ENCODE measurements at regions not wholly inside any gene's neighbourhood (a gene's known extent, or its start where the extent isn't known, plus 50 kb on each side); places are given as distances from the start of the nearest gene placed in this dataset.

- WGBS, 2 donors, result 79 to 88% methylated on average over 15 of the region's 15 CpGs
- Histone ChIP-seq H3K9me3 (no peaks in the 10 kb centered on the region), H3K27ac (no peak overlapping the region), H3K27me3 (no peaks in the 10 kb centered on the region), H3K36me3 (no peaks in the 10 kb centered on the region), H3K4me1 (no peaks in the 10 kb centered on the region), H3K4me3 (no peak overlapping the region)
- TF ChIP-seq EP300 (IDR thresholded peaks at IDR 0.05), result no peak
- TF ChIP-seq POLR2A (IDR thresholded peaks at IDR 0.05), result no peak
- no peak for TF ChIP-seq POLR2AphosphoS5 (IDR thresholded peaks at IDR 0.05)
- TF ChIP-seq CTCF (IDR thresholded peaks at IDR 0.05), result no peak
- DNase-seq, result no peak
- intact Hi-C loops (cut with DNase I), result no loop called here
Observed at GRCh38 chr7:24141874-24142509, 142.0 kb upstream of the NPY start.

GRCh38 chr7:24143547-24143946 lies 140.4 kb upstream of the NPY start:
- H3K4me3 ChIP-seq, result no peak overlapping the region
- H3K4me1 ChIP-seq, result no peaks in the 10 kb centered on the region
- DNase-seq, result no peak
- WGBS, 2 donors, result 89 to 94% methylated on average over 4 of the region's 4 CpGs
- H3K27ac ChIP-seq, result no peak overlapping the region
- H3K36me3 ChIP-seq, result no peaks in the 10 kb centered on the region
- H3K27me3 ChIP-seq, result no peaks in the 10 kb centered on the region
- H3K9me3 ChIP-seq, result no peaks in the 10 kb centered on the region
- intact Hi-C loops (cut with DNase I), result no loop called here
- TF ChIP-seq CTCF (IDR thresholded peaks at IDR 0.05) (no peak), POLR2A (IDR thresholded peaks at IDR 0.05) (no peak), POLR2AphosphoS5 (IDR thresholded peaks at IDR 0.05) (no peak), EP300 (IDR thresholded peaks at IDR 0.05) (no peak)

- 11 to 54% methylated on average over 1 of the region's 1 CpG for WGBS, 2 donors
- intact Hi-C loops (cut with DNase I), result no loop called here
- no peak for DNase-seq
Observed at GRCh38 chr7:24151944-24152343, 132.0 kb upstream of the NPY start.

GRCh38 chr7:24152356-24152755 lies 131.6 kb upstream of the NPY start:
- H3K4me1 ChIP-seq, result no peaks in the 10 kb centered on the region
- H3K9me3 ChIP-seq, result peaks cover 0 to 4% (median 1%) of the 10 kb centered on the region in 4 donors
- no peak overlapping the region for H3K27ac ChIP-seq
- H3K4me3 ChIP-seq, result no peak overlapping the region
- TF ChIP-seq CTCF (IDR thresholded peaks at IDR 0.05), result no peak
- TF ChIP-seq POLR2AphosphoS5 (IDR thresholded peaks at IDR 0.05), result no peak
- no peak for TF ChIP-seq EP300 (IDR thresholded peaks at IDR 0.05)
- no peak for TF ChIP-seq POLR2A (IDR thresholded peaks at IDR 0.05)
- 6 to 46% methylated on average over 1 of the region's 1 CpG for WGBS, 2 donors
- intact Hi-C loops (cut with DNase I), result no loop called here
- DNase-seq, result no peak
- H3K27me3 ChIP-seq, result no peaks in the 10 kb centered on the region
- no peaks in the 10 kb centered on the region for H3K36me3 ChIP-seq

More at GRCh38 chr7:24151944-24152343, 132.0 kb upstream of the NPY start:
- no peaks in the 10 kb centered on the region for H3K27me3 ChIP-seq
- TF ChIP-seq POLR2AphosphoS5 (IDR thresholded peaks at IDR 0.05), result no peak
- TF ChIP-seq POLR2A (IDR thresholded peaks at IDR 0.05), result no peak
- no peak for TF ChIP-seq EP300 (IDR thresholded peaks at IDR 0.05)
- TF ChIP-seq CTCF (IDR thresholded peaks at IDR 0.05), result no peak
- no peak overlapping the region for H3K4me3 ChIP-seq
- no peak overlapping the region for H3K27ac ChIP-seq
- no peaks in the 10 kb centered on the region for H3K4me1 ChIP-seq
- H3K9me3 ChIP-seq, result peaks cover 0 to 4% (median 1%) of the 10 kb centered on the region in 4 donors
- H3K36me3 ChIP-seq, result no peaks in the 10 kb centered on the region

Data from sigmoid colon (tissue), 6 donors.